ENCODE measurements at regions not wholly inside any gene's neighbourhood (a gene's known extent, or its start where the extent isn't known, plus 50 kb on each side); places are given as distances from the start of the nearest gene placed in this dataset.

DNA sequence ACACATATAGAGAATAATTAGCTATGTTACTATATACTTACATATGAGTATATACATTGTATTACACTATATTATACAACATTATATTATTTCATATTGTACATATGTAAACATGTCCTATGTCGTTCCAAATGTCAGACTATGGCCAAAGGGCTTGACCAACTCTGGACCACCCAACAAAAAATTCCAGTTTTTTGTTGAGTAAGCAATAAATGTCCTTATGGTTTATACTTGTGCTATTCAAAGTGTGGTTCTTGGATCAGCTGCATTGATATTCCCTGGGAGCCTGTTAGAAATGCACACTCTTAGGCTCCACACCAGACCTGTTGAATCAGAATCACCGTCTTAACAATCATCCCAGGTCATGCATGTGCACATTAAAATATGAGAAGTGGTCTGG is 225.4 kb upstream of the ZFP64 start:
- peaks cover 0 to 3% (median 0%) of the 10 kb centered on the region in 4 experiments for H3K27me3 ChIP-seq (replicated peaks in 1 of 4; ENCODE audit: control extremely low read depth in 1 of 4, control insufficient read depth in 3 of 4, insufficient read depth in 4 of 4, low read length in 3 of 4)
- Mint-ChIP-seq H3K4me1 (no peaks in the 10 kb centered on the region), H3K4me3 (no peak overlapping the region), H3K9me3 (ENCODE audit: insufficient read depth) (peaks cover 5% of the 10 kb centered on the region), H3K27ac (no peak overlapping the region), H3K27me3 (no peaks in the 10 kb centered on the region)
- H3K36me3 ChIP-seq (replicated peaks in 1 of 2; ENCODE audit: control extremely low read depth in 1 of 2, control insufficient read depth in 1 of 2, extremely low read depth in 1 of 2, insufficient read depth in 2 of 2, low read length in 1 of 2): no peaks in the 10 kb centered on the region
- no peak overlapping the region for H3K4me3 ChIP-seq (ENCODE audit: control extremely low read depth in 1 of 5, extremely low read depth in 1 of 5, insufficient read depth in 1 of 5, low read depth in 2 of 5, low read length in 4 of 5)
- H2AFZ ChIP-seq (ENCODE audit: insufficient read depth, low read depth, low read length, poor library complexity, severe bottlenecking): no peak overlapping the region
- peaks cover 0 to 3% (median 0%) of the 10 kb centered on the region in 3 donors for H3K9me3 ChIP-seq (ENCODE audit: control extremely low read depth in 1 of 3, control insufficient read depth in 2 of 3, insufficient read depth in 1 of 3, low read length in 2 of 3)
- no peak overlapping the region for H3K4me2 ChIP-seq (replicated peaks; ENCODE audit: low read depth, low read length, poor library complexity, severe bottlenecking)
- ChIA-PET POLR2A (no interaction called here), CTCF (no interaction called here)
- H3K79me2 ChIP-seq (ENCODE audit: control insufficient read depth, insufficient read depth, low read length): no peaks in the 10 kb centered on the region
- H3K27ac ChIP-seq (ENCODE audit: low read length in 2 of 2): no peak overlapping the region
- DNase-seq (no peak), ATAC-seq (ENCODE audit: low read depth) (no peak)
- WGBS (ENCODE audit: insufficient coverage): no CpG with 5 or more reads among the region's 2 CpGs
- no peak for TF ChIP-seq EZH2 (IDR thresholded peaks at IDR 0.05; ENCODE audit: borderline replicate concordance, insufficient read depth, low read depth, low read length, poor library complexity, severe bottlenecking)
- TF ChIP-seq, protein P1, sequence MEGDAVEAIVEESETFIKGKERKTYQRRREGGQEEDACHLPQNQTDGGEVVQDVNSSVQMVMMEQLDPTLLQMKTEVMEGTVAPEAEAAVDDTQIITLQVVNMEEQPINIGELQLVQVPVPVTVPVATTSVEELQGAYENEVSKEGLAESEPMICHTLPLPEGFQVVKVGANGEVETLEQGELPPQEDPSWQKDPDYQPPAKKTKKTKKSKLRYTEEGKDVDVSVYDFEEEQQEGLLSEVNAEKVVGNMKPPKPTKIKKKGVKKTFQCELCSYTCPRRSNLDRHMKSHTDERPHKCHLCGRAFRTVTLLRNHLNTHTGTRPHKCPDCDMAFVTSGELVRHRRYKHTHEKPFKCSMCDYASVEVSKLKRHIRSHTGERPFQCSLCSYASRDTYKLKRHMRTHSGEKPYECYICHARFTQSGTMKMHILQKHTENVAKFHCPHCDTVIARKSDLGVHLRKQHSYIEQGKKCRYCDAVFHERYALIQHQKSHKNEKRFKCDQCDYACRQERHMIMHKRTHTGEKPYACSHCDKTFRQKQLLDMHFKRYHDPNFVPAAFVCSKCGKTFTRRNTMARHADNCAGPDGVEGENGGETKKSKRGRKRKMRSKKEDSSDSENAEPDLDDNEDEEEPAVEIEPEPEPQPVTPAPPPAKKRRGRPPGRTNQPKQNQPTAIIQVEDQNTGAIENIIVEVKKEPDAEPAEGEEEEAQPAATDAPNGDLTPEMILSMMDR (IDR thresholded peaks at IDR 0.05): no peak
- H3K9ac ChIP-seq (ENCODE audit: low read length): no peak overlapping the region
- no peaks in the 10 kb centered on the region for H4K20me1 ChIP-seq (ENCODE audit: control insufficient read depth, insufficient read depth, low read length, poor library complexity, severe bottlenecking)
- intact Hi-C loops (cut with micrococcal nuclease): no loop called here
- H3K4me1 ChIP-seq (ENCODE audit: control insufficient read depth in 2 of 2, insufficient read depth in 2 of 2, low read length in 2 of 2): no peaks in the 10 kb centered on the region

DNA sequence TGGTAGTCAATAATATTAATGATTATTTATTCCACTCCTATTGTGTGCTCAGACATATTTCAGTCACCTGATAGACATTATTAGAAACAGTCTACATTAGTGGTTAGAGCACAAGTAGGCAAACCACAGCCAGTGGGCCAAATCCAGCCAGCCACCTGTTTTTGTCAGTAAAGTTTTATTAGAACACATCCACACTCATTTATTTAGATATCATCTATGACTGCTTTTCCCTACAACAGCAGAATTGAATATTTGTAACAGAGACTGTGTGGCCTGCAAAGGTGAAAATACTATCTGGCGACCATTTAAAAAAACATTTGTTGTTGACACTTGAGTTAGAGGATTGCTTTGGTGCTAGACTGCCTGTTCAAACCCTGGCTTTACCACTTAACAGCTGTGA is 220.0 kb upstream of the ZFP64 start:
- Histone ChIP-seq H3K36me3 (replicated peaks in 1 of 2; ENCODE audit: control extremely low read depth in 1 of 2, control insufficient read depth in 1 of 2, extremely low read depth in 1 of 2, insufficient read depth in 2 of 2, low read length in 1 of 2) (no peaks in the 10 kb centered on the region), H2AFZ (ENCODE audit: insufficient read depth, low read depth, low read length, poor library complexity, severe bottlenecking) (no peak overlapping the region), H3K4me1 (ENCODE audit: control insufficient read depth in 2 of 2, insufficient read depth in 2 of 2, low read length in 2 of 2) (no peaks in the 10 kb centered on the region), H4K20me1 (ENCODE audit: control insufficient read depth, insufficient read depth, low read length, poor library complexity, severe bottlenecking) (no peaks in the 10 kb centered on the region), H3K79me2 (ENCODE audit: control insufficient read depth, insufficient read depth, low read length) (no peaks in the 10 kb centered on the region), H3K27ac (ENCODE audit: low read length in 2 of 2) (no peak overlapping the region), H3K9ac (ENCODE audit: low read length) (no peak overlapping the region), H3K4me3 (ENCODE audit: control extremely low read depth in 1 of 5, extremely low read depth in 1 of 5, insufficient read depth in 1 of 5, low read depth in 2 of 5, low read length in 4 of 5) (no peak overlapping the region), H3K27me3 (replicated peaks in 1 of 4; ENCODE audit: control extremely low read depth in 1 of 4, control insufficient read depth in 3 of 4, insufficient read depth in 4 of 4, low read length in 3 of 4) (no peaks in the 10 kb centered on the region), H3K4me2 (replicated peaks; ENCODE audit: low read depth, low read length, poor library complexity, severe bottlenecking) (no peak overlapping the region), H3K9me3 (ENCODE audit: control extremely low read depth in 1 of 3, control insufficient read depth in 2 of 3, insufficient read depth in 1 of 3, low read length in 2 of 3) (peaks cover 0 to 3% (median 0%) of the 10 kb centered on the region in 3 donors)
- peaks cover 3% of the 10 kb centered on the region for H3K9me3 Mint-ChIP-seq (ENCODE audit: insufficient read depth)
- ATAC-seq (ENCODE audit: low read depth): no peak
- no peak overlapping the region for H3K4me3 Mint-ChIP-seq
- peaks cover 13% of the 10 kb centered on the region for H3K4me1 Mint-ChIP-seq
- intact Hi-C loops (cut with micrococcal nuclease): no loop called here
- TF ChIP-seq, protein P1 (IDR thresholded peaks at IDR 0.05): no peak
- no peak for TF ChIP-seq EZH2 (IDR thresholded peaks at IDR 0.05; ENCODE audit: borderline replicate concordance, insufficient read depth, low read depth, low read length, poor library complexity, severe bottlenecking)
- whole genome bisulfite sequencing (ENCODE audit: insufficient coverage): no CpG with 5 or more reads among the region's 1 CpG
- ChIA-PET POLR2A (no interaction called here), CTCF (no interaction called here)
- DNase-seq: no peak
- H3K27me3 Mint-ChIP-seq: no peaks in the 10 kb centered on the region
- no peak overlapping the region for H3K27ac Mint-ChIP-seq
